Kidney (tissue), 13 donors: ENCODE measurements at regions not wholly inside any gene's neighbourhood (a gene's known extent, or its start where the extent isn't known, plus 50 kb on each side); places are given as distances from the start of the nearest gene placed in this dataset.
"Not testable (repeated sequence)": the region's sequence is repeated elsewhere in the genome, so short reads cannot be mapped to it uniquely, and the experiment has no call there.

Experiments
- DNase-seq, 5 donors: peaks; one replicate each; pipeline ENCODE4 v3.0.0-alpha.2; 2013 to 2020
- FAIRE-seq: peaks from 2 replicates; lab custom pipeline; 2012; peaks lifted over from hg19 to GRCh38; lab: Jason Lieb, UNC
- H3K27ac ChIP-seq, 2 donors: one replicate each; pipeline ENCODE4 v1.7.0; 2013; ENCODE audit warnings: low read depth in 2 of 2, low read length in 2 of 2, inconsistent platforms in 1 of 2
- H3K27me3 ChIP-seq: one replicate; pipeline ENCODE4 v1.7.1; 2013; ENCODE audit warnings: low read length, inconsistent platforms; ENCODE audit not compliant: control insufficient read depth, insufficient read depth
- H3K36me3 ChIP-seq, 3 donors: one replicate each; pipeline versions ENCODE4 v1.7.0 to v1.7.1; 2013; ENCODE audit warnings: low read length in 3 of 3, control low read depth in 1 of 3, inconsistent platforms in 1 of 3; ENCODE audit not compliant: insufficient read depth in 3 of 3, control insufficient read depth in 2 of 3
- H3K4me1 ChIP-seq, 3 donors: one replicate each; pipeline versions ENCODE4 v1.7.0 to v1.7.1; 2013; ENCODE audit warnings: low read length in 3 of 3, inconsistent platforms in 1 of 3, low read depth in 1 of 3; ENCODE audit not compliant: control insufficient read depth in 2 of 3, insufficient read depth in 2 of 3
- H3K4me3 ChIP-seq, 3 donors: one replicate each; pipeline versions ENCODE4 v1.7.0 to v1.8.1; 2013; ENCODE audit warnings: low read length in 3 of 3, control low read depth in 1 of 3, inconsistent platforms in 1 of 3
- H3K9ac ChIP-seq, 3 donors: one replicate each; pipeline versions ENCODE4 v1.7.0 to v1.7.1; 2013; ENCODE audit warnings: low read length in 3 of 3, control low read depth in 1 of 3, inconsistent platforms in 1 of 3
- H3K9me3 ChIP-seq, 3 donors: one replicate each; pipeline versions ENCODE4 v1.7.0 to v1.7.1; 2013; ENCODE audit warnings: low read length in 3 of 3, control low read depth in 1 of 3, inconsistent platforms in 1 of 3; ENCODE audit not compliant: control insufficient read depth in 2 of 3, insufficient read depth in 1 of 3
- CTCF ChIP-seq: IDR thresholded peaks from 3 replicates; pipeline ENCODE4 v1.5.1; 2012; ENCODE audit warnings: mild to moderate bottlenecking, moderate library complexity, borderline replicate concordance; ENCODE audit not compliant: insufficient read depth; ENCODE audit errors: extremely low read depth
- intact Hi-C: fragments of 100-400 bp; cut with DNase I; formaldehyde crosslinking; loops from one replicate; pipeline ENCODE4 v1.11.1; 2022
- donor health status: control.
- donor health status: control.
- donor health status: control.
- donor health status: control.
- donor health status: control.
- donor health status: DM: yes; HTN: yes; CAD: no.
- donor health status: Normal renal cell carcinoma (clear cell type).

GRCh38 chr7:32648408-32649156, 153.3 kb downstream of the AVL9 start:
- intact Hi-C loops = no loop called here
- Histone ChIP-seq H3K9me3 (no peaks in the 10 kb centered on the region), H3K4me1 (no peaks in the 10 kb centered on the region), H3K9ac (no peak overlapping the region), H3K4me3 (no peak overlapping the region), H3K36me3 (no peaks in the 10 kb centered on the region), H3K27me3 (no peaks in the 10 kb centered on the region), H3K27ac (no peak overlapping the region)
- no peak for TF ChIP-seq CTCF
- DNase-seq (no peak), FAIRE-seq (no peak)

GRCh38 chr7:32645255-32645654, 150.0 kb downstream of the AVL9 start:
- FAIRE-seq, H3K9ac ChIP-seq, H3K9me3 ChIP-seq, H3K27me3 ChIP-seq, intact Hi-C loops, H3K36me3 ChIP-seq, H3K4me3 ChIP-seq, H3K27ac ChIP-seq, DNase-seq, H3K4me1 ChIP-seq: not testable (repeated sequence)

GRCh38 chr7:32643194-32643593, 147.9 kb downstream of the AVL9 start:
- no peak overlapping the region for H3K9ac ChIP-seq
- TF ChIP-seq CTCF = no peak

GRCh38 chr7:32639122-32639521, 143.8 kb downstream of the AVL9 start:
- H3K27me3 ChIP-seq = no peaks in the 10 kb centered on the region
- H3K4me1 ChIP-seq = no peaks in the 10 kb centered on the region
- no peaks in the 10 kb centered on the region for H3K36me3 ChIP-seq
- intact Hi-C loops = no loop called here
- no peak for TF ChIP-seq CTCF
- peaks cover 0 to 1% (median 0%) of the 10 kb centered on the region in 3 donors for H3K9me3 ChIP-seq
- no peak for DNase-seq
- no peak overlapping the region for H3K4me3 ChIP-seq
- no peak overlapping the region for H3K27ac ChIP-seq
- H3K9ac ChIP-seq = no peak overlapping the region
- FAIRE-seq = no peak

More at GRCh38 chr7:32643194-32643593, 147.9 kb downstream of the AVL9 start:
- DNase-seq (no peak), FAIRE-seq (no peak)
- peaks cover 0 to 1% (median 0%) of the 10 kb centered on the region in 3 donors for H3K9me3 ChIP-seq
- no peak overlapping the region for H3K4me3 ChIP-seq
- no peaks in the 10 kb centered on the region for H3K36me3 ChIP-seq
- intact Hi-C loops = no loop called here
- no peaks in the 10 kb centered on the region for H3K27me3 ChIP-seq
- H3K4me1 ChIP-seq = no peaks in the 10 kb centered on the region
- H3K27ac ChIP-seq = no peak overlapping the region

GRCh38 chr7:32638479-32639121, 143.3 kb downstream of the AVL9 start:
- H3K4me1 ChIP-seq, H3K9me3 ChIP-seq, H3K9ac ChIP-seq, H3K27me3 ChIP-seq, H3K36me3 ChIP-seq, DNase-seq, intact Hi-C loops, FAIRE-seq, H3K4me3 ChIP-seq, H3K27ac ChIP-seq: not testable (repeated sequence)
